Natural killer cell (primary cell): ENCODE measurements at regions not wholly inside any gene's neighbourhood (a gene's known extent, or its start where the extent isn't known, plus 50 kb on each side); places are given as distances from the start of the nearest gene placed in this dataset.
A peak's percentile ranks its signal among the peaks of the same experiment; 100 is the strongest.

Source experiments
- ATAC-seq, 3 donors: fragments of 150-1000 bp in 2 of 3; fragments of 200-7000 bp in 1 of 3; cut with Tn5 transposase; 1 replicate in 1 of 3; 2 replicates in 2 of 3; pipeline ENCODE4 v1.10.0; 2021; ENCODE audit warnings: mild to moderate bottlenecking in 2 of 3, moderate library complexity in 2 of 3
- DNase-seq, 2 donors: peaks; one replicate each; pipeline versions ENCODE4 v3.0.0 to v3.0.0-alpha.2; 2013 to 2021; ENCODE audit warnings: mixed read lengths in 1 of 2
- H3K27ac ChIP-seq: one replicate; pipeline ENCODE4 v1.5.1; 2013; ENCODE audit warnings: mild to moderate bottlenecking, low read length
- H3K27me3 ChIP-seq: one replicate; pipeline ENCODE4 v1.6.1; 2013; ENCODE audit warnings: low read length; ENCODE audit not compliant: control insufficient read depth, insufficient read depth
- H3K36me3 ChIP-seq: one replicate; pipeline ENCODE4 v1.6.1; 2013; ENCODE audit warnings: low read length; ENCODE audit not compliant: control insufficient read depth, insufficient read depth
- H3K4me1 ChIP-seq: one replicate; pipeline ENCODE4 v1.6.1; 2013; ENCODE audit warnings: low read length; ENCODE audit not compliant: control insufficient read depth, insufficient read depth
- H3K4me3 ChIP-seq: one replicate; pipeline ENCODE4 v1.5.1; 2013; ENCODE audit warnings: low read length
- H3K9me3 ChIP-seq: one replicate; pipeline ENCODE4 v1.6.1; 2013; ENCODE audit warnings: low read length; ENCODE audit not compliant: control insufficient read depth, insufficient read depth
- H3K27ac Mint-ChIP-seq, 2 donors: one replicate each; pipeline ENCODE4 v1.8.0; 2022; ENCODE audit warnings: mild to moderate bottlenecking in 2 of 2, mixed read lengths in 2 of 2, moderate library complexity in 1 of 2
- H3K27me3 Mint-ChIP-seq, 2 donors: one replicate each; pipeline ENCODE4 v1.8.0; 2022; ENCODE audit warnings: low read depth in 2 of 2, mixed read lengths in 2 of 2
- H3K36me3 Mint-ChIP-seq: one replicate; pipeline ENCODE4 v1.8.0; 2022; ENCODE audit warnings: mixed read lengths
- H3K4me1 Mint-ChIP-seq, 2 donors: one replicate each; pipeline ENCODE4 v1.8.0; 2022; ENCODE audit warnings: mixed read lengths in 2 of 2
- H3K4me3 Mint-ChIP-seq: one replicate; pipeline ENCODE4 v1.8.0; 2022; ENCODE audit warnings: mild to moderate bottlenecking, moderate library complexity, mixed read lengths
- H3K9me3 Mint-ChIP-seq, 2 donors: one replicate each; pipeline ENCODE4 v1.8.0; 2022; ENCODE audit warnings: mixed read lengths in 2 of 2
- WGBS: methylation state at CpG from one replicate; pipeline ENCODE4 v1.1.7; 2013; ENCODE audit warnings: missing lambda C conversion rate; ENCODE audit not compliant: insufficient coverage; 5-methylcytosine and 5-hydroxymethylcytosine counted together
- intact Hi-C: fragments of 100-400 bp; cut with micrococcal nuclease; formaldehyde crosslinking; loops from one replicate; pipeline ENCODE4 v1.14.2; 2022
- TF ChIP-seq, protein P1 (sequence below): fragments of 200-600 bp; IDR thresholded peaks from one replicate; pipeline ENCODE4 v1.8.0; 2022; ENCODE audit warnings: antibody characterized with exemption

DNA sequence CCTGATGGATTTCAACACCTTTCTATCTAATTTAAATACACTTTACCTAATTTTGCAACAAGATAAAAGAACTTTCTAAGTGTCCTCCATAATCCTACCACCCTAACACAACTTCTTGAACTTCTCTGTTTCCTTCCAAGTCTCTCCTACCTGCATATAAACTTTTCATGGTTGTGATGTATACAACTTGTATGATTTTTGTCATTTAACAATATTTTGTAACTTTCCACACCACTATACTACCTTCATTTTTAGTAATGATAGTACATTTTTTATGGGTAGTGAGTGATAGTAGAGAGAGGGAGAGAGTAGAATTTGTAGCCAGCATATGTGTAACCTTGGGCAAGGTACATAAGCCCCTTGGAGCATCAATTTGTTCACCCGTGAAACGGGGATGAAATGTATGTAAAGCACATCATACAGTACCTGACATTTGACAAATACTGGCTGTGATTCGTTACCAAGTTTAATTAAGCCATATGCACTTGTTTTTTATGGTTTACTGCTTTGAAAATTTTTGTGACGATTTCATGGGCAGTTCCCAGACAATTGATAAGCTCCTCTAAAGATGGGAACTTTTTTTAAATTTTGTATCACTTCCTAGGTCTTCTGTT lies 177.8 kb upstream of the SLC38A2 start:
- Histone ChIP-seq H3K9me3 (peaks cover under 1% of the 10 kb centered on the region), H3K27ac (peak overlapping the region; percentile 21), H3K4me1 (peaks cover 25% of the 10 kb centered on the region), H3K36me3 (no peaks in the 10 kb centered on the region), H3K27me3 (no peaks in the 10 kb centered on the region), H3K4me3 (no peak overlapping the region)
- Mint-ChIP-seq H3K4me1 (peaks cover 54 to 64% of the 10 kb centered on the region in 2 donors), H3K27ac (peak overlapping the region; percentile 84 to 92), H3K4me3 (peak overlapping the region; percentile 7), H3K27me3 (no peaks in the 10 kb centered on the region), H3K36me3 (no peaks in the 10 kb centered on the region), H3K9me3 (no peaks in the 10 kb centered on the region)
- ATAC-seq (no peak), DNase-seq (no peak)
- TF ChIP-seq, protein P1, sequence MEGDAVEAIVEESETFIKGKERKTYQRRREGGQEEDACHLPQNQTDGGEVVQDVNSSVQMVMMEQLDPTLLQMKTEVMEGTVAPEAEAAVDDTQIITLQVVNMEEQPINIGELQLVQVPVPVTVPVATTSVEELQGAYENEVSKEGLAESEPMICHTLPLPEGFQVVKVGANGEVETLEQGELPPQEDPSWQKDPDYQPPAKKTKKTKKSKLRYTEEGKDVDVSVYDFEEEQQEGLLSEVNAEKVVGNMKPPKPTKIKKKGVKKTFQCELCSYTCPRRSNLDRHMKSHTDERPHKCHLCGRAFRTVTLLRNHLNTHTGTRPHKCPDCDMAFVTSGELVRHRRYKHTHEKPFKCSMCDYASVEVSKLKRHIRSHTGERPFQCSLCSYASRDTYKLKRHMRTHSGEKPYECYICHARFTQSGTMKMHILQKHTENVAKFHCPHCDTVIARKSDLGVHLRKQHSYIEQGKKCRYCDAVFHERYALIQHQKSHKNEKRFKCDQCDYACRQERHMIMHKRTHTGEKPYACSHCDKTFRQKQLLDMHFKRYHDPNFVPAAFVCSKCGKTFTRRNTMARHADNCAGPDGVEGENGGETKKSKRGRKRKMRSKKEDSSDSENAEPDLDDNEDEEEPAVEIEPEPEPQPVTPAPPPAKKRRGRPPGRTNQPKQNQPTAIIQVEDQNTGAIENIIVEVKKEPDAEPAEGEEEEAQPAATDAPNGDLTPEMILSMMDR, result no peak
- WGBS, result 89% methylated on average over 4 of the region's 4 CpGs
- intact Hi-C loops, result no loop called here

DNA sequence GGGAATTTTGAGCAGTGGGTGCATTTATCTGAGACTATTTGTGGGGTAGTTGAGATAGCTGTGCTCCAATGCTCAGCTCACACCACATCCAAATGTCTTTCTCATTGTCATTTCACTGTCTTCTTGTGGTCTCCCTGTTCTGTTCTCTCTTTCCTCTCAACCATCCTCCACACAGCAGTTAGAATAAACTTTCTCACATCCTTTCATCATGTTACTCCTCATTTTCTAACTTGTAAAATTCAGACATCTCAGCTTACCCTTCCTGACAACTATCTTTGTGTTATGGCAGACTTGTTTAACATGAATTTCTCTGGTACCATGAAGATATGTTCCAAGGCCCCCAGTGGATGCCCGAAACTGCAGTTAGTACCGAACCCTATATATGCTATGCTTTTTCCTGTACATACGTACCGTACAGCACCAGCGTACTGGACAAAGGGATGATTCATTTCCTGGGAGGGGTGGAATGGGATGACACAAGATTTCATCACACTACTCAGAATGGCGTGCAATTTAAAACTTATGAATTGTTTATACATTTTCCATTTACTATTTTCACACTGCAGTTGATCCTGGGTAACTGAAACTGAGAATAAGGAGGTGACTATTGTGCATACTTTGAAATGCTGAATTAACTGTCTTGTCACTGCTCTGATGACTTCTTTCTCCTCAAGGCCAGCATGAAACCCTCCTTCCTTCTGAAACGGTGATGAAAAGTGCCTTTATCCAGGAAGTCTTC lies 177.1 kb upstream of the SLC38A2 start:
- Mint-ChIP-seq H3K27me3 (no peaks in the 10 kb centered on the region), H3K4me3 (peak overlapping the region; percentile 7), H3K4me1 (peaks cover 55 to 65% of the 10 kb centered on the region in 2 donors), H3K27ac (peak overlapping the region; percentile 84 to 92), H3K9me3 (no peaks in the 10 kb centered on the region), H3K36me3 (no peaks in the 10 kb centered on the region)
- ATAC-seq (peak in 2 of 3 donors; percentile 25 to 68), DNase-seq (peak in 1 of 2 donors; percentile 9)
- intact Hi-C loops, result loop anchor here (5.0 kb wide), 3 partner anchors 38 to 177 kb away; partner anchors contain the start of gene SLC38A2
- Histone ChIP-seq H3K9me3 (peaks cover 4% of the 10 kb centered on the region), H3K27ac (peak overlapping the region; percentile 21), H3K4me3 (no peak overlapping the region), H3K27me3 (no peaks in the 10 kb centered on the region), H3K36me3 (no peaks in the 10 kb centered on the region), H3K4me1 (peaks cover 28% of the 10 kb centered on the region)
- 63% methylated on average over 4 of the region's 7 CpGs for WGBS
- TF ChIP-seq, protein P1, result no peak

DNA sequence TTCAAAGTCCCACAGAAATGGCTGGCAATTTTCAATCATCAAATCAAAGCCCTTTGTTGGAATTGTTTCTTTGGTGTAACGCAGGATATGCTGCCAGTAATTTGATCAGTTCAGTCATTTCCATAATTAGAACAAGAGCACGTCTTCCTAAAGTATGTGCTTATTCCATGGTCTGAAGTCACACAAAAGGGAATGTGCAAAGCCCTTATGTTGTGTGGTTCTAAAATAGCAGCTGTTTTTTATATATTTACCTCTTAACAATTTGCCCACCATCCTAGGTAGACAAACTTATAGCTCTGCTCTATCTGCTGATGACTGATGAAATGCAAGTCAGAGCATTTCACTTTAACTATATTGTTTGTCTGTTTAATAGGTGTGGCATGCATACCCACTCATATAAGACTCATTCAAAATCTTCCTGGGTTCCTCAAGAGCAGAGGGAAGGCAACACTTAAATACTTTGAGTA lies 176.1 kb upstream of the SLC38A2 start:
- Mint-ChIP-seq H3K4me1 (peaks cover 65 to 76% of the 10 kb centered on the region in 2 donors), H3K27me3 (no peaks in the 10 kb centered on the region), H3K4me3 (peak overlapping the region; percentile 47), H3K9me3 (no peaks in the 10 kb centered on the region), H3K27ac (peak overlapping the region; percentile 84 to 92), H3K36me3 (no peaks in the 10 kb centered on the region)
- no peak overlapping the region for H3K4me3 ChIP-seq
- intact Hi-C loops, result loop anchor here (5.0 kb wide), 3 partner anchors 39 to 176 kb away; partner anchors contain the start of gene SLC38A2
- no peak overlapping the region for H3K27ac ChIP-seq
- no peak for ATAC-seq
- no peaks in the 10 kb centered on the region for H3K27me3 ChIP-seq
- 100% methylated on average over 2 of the region's 2 CpGs for WGBS
- peaks cover 28% of the 10 kb centered on the region for H3K4me1 ChIP-seq
- peaks cover 4% of the 10 kb centered on the region for H3K9me3 ChIP-seq
- TF ChIP-seq, protein P1, result no peak
- DNase-seq, result no peak
- H3K36me3 ChIP-seq, result no peaks in the 10 kb centered on the region
